IPS-NIHi7 (cell line): ENCODE measurements at regions not wholly inside any gene's neighbourhood (a gene's known extent, or its start where the extent isn't known, plus 50 kb on each side); places are given as distances from the start of the nearest gene placed in this dataset.

Source experiments
- DNase-seq: peaks from one replicate; pipeline ENCODE4 v3.0.0; 2012; ENCODE audit warnings: mixed read lengths; ENCODE audit errors: extremely low spot score

DNA sequence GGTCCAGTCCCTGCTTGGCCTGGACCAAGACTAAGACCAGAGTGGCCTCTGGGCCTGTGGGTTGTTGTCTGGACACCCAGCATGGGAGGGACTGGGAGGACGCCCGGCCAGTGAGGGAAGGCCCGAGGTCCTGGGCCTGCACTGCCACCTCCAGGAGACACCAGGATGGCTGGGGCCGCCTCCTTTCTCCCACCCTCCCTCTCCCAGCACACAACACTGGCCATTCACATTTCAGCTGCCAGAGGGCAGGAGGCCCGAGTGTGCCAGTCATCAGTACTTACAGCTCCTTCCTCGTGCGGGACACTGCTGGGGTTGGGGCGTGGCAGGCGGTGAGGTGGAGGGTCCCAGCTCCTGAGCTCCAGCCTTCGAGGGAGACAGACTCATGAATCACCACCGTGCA is 133.5 kb downstream of the ASB1 start:
- DNase-seq, result peak; percentile 81

DNA sequence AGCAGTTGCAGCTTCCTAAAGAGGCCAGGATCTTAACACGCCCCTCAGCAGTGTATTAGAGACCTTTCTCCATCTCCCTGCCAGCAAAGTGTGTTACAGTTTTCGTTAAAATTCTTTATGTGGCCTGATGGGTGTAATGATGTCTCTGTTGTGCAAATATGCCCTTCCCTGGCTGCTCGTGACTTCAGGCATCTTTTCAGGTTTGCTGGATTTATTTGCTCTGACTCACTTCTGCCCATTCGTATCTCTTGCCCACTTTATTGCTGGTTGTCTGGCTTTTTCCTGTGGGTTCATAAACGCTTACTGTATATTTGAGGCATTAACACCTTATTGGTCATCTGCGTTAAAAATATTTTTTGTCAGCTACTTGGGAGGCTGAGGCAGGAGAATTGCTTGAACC is 134.5 kb downstream of the ASB1 start:
- no peak for DNase-seq

DNA sequence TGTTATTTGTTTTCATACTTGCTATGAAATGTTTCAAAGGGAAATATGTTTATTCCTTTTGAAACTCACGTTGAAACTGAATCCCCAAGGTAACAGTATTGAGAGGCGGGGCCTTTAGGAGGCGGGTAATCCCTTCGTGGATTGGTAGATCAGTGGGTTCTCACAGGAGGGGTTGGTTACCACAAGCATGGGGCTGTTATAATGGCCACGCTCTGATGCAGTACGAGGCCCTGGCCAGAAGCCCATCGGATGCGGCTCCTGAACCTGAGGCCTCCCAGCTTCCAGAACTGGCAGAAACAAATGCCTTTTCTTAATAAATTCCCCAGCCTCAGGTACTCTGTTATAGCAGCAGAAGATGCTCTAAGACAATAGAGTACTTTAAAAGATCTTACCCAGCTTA is 135.7 kb downstream of the ASB1 start:
- DNase-seq, result no peak

DNA sequence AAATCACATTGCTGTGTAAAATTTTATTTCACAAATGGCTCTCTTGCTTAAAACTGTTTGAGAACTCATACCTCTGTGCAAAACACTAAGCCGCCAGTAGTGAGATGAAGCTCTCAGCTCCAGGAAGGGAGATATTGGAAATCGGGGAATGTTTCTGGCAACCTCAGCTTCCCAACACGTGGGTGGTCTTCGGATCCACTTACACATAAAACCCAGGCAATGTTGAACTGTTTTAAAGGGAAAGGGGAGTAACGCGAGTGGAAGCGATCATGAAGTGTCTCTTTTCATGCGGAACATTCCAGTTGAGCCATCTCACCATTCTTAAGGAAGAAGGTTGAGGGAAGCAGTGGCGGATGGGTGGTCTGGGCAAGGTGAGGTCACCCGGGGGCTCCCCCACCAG is 136.8 kb downstream of the ASB1 start:
- DNase-seq, result no peak

DNA sequence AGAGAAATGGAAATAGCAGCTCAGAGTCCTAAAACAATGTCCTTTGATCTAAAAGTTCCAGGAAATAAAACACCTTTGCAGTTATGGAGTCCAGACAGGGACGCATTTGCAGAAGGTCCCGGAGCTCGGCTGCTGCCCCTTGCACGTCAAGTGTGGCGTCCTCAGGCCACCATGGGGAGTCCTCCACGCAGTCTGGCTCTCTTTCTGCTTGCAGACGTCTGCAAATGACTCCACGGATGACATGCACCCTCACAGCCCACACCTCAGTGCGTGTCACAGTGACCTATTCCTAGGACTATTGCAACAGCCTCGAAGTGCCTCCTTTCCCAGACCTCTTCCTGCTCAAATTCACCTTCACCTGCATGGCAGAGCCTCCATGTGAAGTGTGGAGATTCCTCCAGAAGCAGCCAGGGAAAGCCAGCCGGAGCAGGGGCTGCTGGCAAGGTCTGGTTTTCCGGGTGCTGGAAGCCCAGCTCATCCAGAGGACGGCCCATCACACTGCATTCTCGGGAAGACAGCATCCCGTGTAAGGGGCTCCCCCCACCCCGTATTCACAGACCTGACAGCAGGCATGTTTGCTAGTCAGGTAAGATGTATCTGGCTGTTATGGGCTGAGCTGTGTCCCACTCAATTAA is 137.7 kb downstream of the ASB1 start:
- DNase-seq, result no peak

DNA sequence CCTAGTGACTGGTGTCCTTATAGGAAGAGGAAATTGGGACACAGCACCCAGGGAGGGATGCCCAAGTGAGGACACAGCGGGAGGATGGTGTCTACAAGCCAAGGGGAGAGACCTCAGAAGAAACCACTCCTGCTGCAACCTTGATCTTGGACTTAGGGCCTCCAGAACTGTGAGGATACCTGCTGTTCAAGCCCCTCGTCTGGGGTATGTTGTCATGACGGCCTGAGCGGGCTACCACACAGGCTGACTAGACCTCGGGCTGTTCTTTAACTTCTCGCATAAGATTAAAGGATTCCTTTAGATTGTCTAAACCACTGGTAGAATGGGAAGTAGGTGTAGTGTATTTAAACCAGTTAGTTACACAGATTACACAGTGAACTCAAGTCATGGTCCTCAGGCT is 138.3 kb downstream of the ASB1 start:
- no peak for DNase-seq

DNA sequence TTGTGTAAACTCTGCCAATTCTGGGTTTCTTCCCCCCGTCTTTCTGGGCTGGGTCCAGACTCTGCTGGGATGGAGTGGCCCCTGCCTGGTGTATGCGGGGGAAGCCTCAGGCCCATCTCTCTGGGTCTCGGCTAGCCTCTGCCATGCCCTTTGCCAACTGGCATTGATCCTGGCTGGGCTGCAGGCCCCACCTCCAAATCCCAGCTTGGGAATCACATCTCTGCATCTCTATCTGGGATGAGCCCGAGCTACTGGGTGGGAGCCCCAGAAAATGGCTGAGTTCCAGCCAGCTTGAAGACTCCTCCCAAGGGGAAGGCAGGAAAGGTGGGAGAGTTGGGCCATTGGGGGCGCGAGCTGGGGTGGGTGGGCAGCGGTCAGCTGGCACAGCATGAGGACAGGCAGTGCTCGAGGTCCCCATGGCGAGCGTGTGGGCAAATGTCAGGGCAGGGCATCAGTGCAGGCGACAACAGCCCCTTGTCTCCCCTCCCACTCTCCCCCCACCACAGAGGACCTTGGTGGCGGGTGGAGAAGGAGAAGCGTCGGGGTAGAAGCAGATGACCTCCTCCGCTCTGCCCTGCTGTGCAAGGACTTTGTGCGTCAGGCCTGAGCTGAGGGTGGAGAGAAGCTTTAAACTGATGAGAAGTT is 139.4 kb downstream of the ASB1 start:
- no peak for DNase-seq

DNA sequence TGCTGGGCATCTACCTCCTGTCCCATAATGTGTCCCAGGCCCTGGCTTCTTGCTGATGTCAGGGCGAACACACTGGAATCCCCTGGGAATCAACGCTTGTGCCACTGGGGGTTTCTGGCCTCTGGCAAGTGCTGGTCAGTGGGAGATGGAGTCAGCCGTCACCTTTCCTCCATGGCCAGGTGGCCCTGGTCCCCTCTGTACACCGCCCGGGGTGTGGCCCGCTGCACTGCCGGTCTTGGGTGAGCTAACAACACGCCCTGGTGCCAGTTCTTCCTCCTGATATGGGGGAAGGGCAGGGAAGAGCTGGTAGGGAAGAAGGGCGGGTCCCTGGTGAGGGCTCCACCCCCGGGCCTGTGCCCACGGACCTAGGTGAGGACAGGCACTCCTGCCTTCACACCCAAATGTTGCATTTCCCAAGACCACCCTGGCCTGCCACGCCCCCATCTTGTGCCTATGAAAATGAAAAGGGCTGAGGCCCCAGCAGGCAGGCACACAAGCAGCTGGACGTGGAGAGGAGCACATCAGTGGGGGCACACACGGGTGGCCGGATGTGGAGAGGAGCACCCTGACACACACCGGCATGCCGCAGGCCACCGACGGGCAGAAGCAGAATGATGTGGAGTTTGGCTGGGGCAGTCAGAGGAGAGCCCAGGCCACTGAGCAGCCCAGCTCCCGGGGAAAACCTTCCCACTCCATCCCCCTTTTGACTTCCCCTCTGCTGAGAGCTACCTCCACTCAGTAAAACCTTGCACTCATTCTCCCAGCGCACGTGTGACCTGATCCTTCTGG is 140.5 kb downstream of the ASB1 start:
- no peak for DNase-seq

DNA sequence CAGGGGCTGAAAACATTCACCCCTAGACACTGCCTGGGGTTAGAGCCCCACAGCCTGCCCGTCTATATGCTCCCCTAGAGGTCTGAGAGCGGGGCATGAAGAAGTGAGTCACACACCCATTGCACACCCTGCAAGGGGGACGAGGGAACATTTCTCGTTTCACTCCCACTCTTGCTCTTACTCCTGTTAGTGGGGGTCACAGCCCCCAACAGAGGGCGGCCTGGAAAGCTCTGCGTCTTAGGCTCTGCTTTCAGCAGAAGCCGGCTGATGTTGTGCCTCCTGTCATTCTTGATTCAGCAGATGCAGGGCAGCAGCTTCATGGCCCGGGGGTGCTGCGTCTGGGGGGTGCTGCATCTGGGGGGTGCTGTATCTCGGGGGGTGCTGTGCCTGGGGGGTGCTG is 141.3 kb downstream of the ASB1 start:
- no peak for DNase-seq

DNA sequence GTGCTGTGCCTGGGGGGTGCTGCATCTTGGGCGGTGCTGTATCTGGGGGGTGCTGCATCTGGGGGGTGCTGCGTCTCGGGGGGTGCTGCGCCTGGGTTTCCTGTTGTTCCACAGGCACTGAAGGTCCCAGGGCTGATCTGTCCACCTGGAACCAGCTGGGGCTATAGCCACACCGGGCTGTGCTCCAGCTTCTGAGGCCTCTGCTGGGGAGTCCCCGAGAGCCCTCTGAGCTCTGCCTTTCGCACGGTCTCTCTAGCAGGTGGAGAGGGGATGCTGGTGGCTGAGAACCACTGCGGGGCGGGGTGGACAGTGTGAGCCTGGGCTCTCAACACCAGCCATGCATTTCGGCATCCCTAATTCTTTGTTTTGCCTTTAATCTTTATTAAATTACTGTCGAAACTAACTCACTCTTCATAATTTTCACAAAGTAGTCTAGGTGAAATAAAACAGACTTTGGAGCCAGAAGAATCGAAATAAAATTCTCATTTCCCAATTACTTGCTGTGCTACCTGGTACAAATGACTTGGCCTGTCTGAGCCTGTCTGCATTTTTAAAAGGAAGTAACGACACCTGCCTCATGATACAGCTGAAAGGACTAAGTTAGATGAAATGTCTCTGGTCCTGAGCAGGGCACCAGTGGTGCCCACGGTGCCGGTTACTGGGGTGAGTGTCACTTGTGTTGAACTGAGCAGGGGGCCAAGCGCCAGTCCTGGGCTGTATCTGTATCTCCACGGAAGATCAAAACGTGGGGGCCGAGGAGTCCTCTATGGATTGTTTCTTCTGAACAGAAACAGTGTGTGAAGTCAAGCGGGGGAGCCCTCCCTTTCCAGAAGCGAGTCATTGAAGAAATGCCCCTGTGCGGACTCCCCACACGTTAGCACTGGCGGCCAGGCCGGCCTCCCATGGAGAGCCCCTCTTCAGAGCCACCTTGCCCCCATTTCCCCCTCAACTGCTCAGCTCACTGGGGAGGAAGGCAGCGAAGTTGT is 142.0 kb downstream of the ASB1 start:
- no peak for DNase-seq

DNA sequence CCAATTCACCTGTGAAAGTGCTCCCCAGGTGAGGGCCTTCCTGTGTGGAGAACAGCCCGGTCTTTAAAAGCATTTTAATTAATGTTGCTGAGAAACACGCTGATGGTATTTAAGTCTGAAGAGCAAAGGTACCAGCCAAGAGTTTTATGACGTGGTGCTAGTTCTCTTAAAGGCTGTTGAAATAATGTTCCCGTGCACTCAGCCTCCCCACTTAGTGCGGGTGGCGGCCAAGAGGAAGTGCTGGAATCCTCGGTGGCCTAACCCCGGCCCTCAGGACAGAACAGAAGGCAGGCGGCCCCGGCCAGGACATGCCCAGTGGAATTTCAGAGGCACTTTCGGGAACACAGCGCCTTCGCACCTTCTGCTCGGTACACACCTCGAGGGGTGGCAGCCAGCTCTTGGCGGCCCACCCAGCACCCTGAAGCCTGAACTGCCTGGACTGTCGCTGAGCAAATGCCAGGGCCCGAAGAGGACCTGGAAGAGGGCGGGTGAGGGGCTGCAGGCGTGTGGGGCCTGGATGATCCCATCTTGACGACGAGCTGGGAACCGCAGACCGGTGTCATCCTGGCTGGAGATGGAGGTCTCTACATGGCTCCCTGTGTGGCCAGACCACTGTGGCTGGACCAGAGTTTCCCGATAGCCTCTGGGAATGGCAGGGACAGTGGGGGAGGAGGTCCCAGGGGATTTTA is 142.9 kb downstream of the ASB1 start:
- no peak for DNase-seq

DNA sequence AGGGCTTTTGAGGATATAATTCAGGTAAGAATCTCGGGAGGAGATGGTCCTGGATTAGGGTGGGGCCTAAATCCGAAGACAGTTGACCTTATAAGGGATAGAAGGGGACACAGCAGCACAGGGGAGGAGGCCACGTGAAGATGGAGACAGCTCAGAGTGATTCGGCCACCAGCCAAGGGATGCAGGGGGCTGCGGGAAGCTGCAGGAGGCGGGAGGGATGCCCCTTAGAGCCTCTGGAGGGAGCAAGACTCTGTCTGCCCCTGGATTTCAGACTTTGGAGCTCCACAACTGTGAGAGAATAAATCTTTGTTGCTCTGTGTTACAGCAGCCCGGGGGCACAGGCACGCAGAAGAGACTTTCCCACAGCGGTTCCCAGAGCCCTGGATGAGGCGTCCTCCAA is 143.7 kb downstream of the ASB1 start:
- no peak for DNase-seq

DNA sequence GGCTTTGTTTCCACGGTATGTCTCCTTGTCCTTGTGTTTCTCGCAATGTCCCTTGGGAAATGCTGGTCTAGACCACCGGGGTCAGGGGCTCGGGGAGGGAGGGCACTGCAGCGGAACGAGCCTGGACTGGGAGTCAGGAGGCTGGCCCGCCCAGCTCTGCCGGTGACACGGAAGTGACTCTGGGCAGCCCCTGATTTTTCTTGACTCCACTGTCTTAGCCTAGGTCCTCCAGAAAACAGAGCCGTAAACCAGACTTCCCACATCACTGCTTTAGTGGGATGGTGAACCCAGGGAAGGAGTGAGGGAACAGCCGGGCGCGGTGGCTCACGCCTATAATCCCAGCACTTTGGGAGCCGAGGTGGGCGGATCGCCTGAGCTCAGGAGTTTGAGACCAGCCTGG is 144.2 kb downstream of the ASB1 start:
- DNase-seq, result no peak

DNA sequence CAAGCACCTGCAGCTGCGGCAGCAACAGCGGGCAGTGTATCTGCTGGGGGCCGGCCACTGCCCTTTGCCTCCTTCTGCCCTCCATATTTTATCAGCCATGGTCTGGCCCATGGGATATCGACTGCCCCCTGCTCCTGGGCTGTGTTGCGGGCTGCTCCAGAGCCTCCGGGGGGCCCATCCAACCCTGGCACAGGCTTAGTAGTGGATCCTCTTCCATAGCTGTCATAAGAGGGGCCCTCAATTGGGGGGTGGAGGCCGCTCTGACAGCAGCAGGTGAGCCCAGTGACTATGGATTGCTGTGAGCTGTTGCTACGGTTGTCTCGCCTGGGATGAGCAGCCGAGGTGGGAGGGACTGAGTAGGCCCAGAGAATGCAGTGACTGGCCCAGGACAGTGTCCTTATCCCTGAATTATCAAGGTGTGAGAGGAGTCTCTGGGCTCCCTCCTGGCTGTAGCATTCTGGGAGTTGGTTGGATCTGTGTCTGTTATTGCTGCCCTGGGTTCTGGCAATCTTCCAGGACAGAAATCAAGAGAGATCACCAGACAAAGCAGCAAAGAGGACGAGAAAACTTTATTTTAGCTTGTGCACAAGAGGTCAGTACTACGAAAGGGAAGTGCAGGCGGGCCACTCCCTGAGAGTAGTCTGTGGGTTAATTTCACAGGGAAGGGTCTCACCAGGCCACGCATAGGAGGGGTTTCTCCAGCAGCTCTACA is 145.1 kb downstream of the ASB1 start:
- DNase-seq, result no peak

DNA sequence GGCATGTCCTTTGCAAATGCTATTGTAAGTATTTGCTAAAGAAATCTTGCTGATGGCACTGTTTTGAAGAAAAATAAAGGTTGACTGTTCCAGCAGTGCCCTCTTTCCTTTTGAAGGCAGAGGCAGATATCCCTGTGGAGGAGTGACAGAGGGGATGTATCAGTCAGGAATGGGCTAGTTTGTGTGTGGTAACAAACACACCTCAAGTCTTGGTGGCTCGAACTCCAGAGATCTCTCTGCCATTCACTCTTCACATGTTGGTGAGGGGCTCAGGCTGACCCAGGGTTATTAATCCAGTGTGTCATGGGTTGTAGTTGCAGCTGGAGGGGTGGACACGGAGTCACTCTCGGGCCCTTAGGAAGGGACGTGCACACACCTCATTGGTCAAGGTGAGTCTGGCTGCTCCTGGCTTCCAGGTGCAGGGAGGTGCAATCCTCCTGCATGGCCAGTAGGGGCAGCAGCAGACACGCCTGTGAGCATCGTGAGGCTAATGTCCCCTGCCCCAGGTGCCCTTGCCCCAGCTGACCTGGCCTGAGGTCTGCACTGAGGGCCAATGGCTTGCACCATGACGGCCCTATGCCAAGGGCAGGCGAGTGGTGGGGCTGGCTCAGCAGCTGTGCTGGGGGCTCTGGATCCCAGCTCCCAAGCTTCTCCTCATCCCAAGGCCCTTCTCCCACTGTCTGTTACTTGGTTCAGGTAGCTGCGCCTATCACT is 146.5 kb downstream of the ASB1 start:
- DNase-seq, result peak; percentile 95

DNA sequence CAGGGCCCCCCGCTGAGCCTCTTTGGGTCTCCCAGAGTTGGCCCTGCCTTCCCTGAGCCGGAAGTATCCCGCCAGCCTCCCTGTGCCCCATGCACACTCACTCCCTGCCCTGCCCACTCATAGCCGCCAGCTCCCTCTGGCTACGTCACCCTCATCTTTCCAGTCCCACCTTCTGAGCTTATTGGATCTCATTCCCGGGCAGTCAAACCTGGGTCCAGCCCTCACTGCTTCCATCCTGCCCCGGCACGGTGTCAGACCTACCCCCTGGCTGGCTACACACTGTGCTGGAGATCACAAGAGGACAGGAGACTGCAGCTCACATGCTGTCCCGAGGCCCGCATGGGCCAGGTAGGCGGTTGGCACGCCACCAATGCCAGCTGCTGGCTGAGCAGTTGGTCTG is 147.2 kb downstream of the ASB1 start:
- no peak for DNase-seq

DNA sequence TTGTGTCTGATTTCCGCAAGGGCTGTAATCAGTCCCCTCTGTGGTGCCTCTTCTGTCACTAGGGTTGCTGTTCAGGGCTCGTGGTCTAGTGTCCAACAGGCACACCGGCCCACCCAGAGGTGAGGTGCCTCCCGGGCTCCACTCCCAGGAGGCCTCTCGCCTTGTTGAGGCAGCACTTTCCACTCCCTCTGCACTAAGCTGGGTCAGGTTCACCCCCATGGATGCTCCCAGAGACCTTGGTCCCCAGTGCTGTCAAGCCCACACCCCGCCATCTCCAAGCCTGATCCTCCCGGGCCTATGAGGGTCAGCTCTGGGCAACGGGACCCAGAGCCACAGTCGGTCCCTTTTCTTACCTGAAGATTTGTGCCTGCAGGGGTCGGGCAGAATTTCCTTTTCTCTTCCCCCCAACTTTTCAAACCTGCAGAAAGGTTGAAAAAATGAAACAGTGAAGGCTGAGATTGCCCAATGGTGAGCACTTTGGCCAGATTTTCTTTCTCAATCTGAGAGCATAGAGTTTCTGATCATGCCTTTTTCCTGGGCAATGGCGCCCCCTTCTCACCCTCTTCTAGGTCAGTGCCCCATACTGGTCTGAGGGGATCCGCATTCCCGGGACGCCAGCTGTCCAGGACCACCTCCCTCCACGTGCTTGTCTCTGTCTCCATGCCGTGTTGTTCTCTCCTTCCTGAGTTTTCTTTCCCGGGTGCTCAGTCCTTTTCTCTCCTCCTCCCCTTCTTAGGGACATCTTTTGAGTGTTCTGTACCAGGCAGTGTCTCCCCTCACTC is 148.0 kb downstream of the ASB1 start:
- DNase-seq, result peak; percentile 49

DNA sequence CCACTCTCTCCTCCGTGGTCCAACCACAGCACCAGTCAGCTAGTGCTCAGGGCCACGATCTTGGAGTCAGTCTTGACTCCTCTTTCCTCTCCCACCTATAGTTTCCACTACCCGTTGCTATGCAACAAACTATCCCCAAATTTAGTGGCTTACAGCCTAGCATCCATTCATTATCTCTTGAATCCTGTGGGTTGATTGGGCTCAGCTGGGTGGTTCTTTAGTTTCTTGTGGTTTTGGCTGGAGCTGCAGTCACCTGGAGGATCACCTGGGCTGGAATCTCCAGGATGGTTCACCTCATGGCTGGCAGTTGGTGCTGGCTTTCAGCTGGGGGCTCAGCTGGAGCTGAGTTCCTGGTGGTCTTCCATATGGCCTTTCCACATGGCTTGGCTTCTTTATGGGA is 149.9 kb downstream of the ASB1 start:
- DNase-seq, result no peak

DNA sequence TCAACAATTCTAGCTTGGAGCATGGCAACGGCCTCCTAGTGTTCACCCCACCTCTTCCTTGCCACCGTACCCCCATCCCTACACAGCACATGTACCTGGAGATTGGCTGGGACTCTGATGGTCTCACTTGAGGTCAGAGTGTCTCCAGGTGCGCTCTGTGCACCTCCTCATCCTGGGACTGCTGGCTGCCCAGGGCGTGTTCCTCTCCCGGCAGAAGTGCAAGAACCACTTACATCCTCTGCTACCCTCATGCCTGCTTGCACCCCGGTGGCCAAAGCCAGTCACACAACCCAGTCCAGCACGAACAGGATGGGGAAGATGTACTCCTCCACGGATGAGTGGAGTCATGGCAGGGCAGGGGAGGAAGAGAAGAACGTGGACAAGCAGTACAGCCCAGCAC is 151.5 kb downstream of the ASB1 start:
- DNase-seq, result no peak
